ENCODE measurements at regions not wholly inside any gene's neighbourhood (a gene's known extent, or its start where the extent isn't known, plus 50 kb on each side); places are given as distances from the start of the nearest gene placed in this dataset.

- no peak for TF ChIP-seq ETV6 (CRISPR knock-in tag; IDR thresholded peaks at IDR 0.05)
- no peak for TF ChIP-seq NFYB (CRISPR knock-in tag; conservative IDR thresholded peaks at IDR 0.05; ENCODE audit: low read depth)
- TF ChIP-seq ATF3 (CRISPR knock-in tag; conservative IDR thresholded peaks at IDR 0.05) = no peak
- no peak for TF ChIP-seq ZNF512 (CRISPR knock-in tag; IDR thresholded peaks at IDR 0.05; ENCODE audit: borderline replicate concordance)
- no peak for TF ChIP-seq JAZF1 (CRISPR knock-in tag; IDR thresholded peaks at IDR 0.05)
- no peak for TF ChIP-seq STAT6 (CRISPR knock-in tag; conservative IDR thresholded peaks at IDR 0.05; ENCODE audit: low read depth)
- TF ChIP-seq JUN (CRISPR knock-in tag; IDR thresholded peaks at IDR 0.05) = no peak
- TF ChIP-seq ZBTB21 (CRISPR knock-in tag; IDR thresholded peaks at IDR 0.05; ENCODE audit: borderline replicate concordance) = no peak
- no peak for TF ChIP-seq ZNF121 (CRISPR knock-in tag; IDR thresholded peaks at IDR 0.05)
- TF ChIP-seq USF1 (CRISPR knock-in tag; IDR thresholded peaks at IDR 0.05) = no peak
- TF ChIP-seq NFE2L1 (CRISPR knock-in tag; IDR thresholded peaks at IDR 0.05) = no peak
- H3K27ac Mint-ChIP-seq = no peak overlapping the region
- no peak for DNase-seq (ENCODE audit: low spot score)
- H3K4me3 Mint-ChIP-seq = no peak overlapping the region
- no peak for ATAC-seq
- H3K9me3 Mint-ChIP-seq = no peaks in the 10 kb centered on the region
- no peaks in the 10 kb centered on the region for H3K36me3 Mint-ChIP-seq
- peaks cover 3% of the 10 kb centered on the region for H3K4me1 Mint-ChIP-seq
- peaks cover 9% of the 10 kb centered on the region; the same call in 1 of the 2 replicates for H3K27me3 Mint-ChIP-seq (ENCODE audit: low read depth)
- CTCF ChIA-PET = interaction anchor here (3.0 kb wide), 1 partner anchor 7 kb away, joined by 15 read pairs; no protein-coding TSS in a partner anchor
- POLR2A ChIA-PET = no interaction called here
Observed at GRCh38 chr11:76729214-76729613, 53.9 kb upstream of the TSKU start.

GRCh38 chr11:76730887-76731565, 52.1 kb upstream of the TSKU start:
- peaks cover 11% of the 10 kb centered on the region; the same call in 1 of the 2 replicates for H3K27me3 Mint-ChIP-seq (ENCODE audit: low read depth)
- ATAC-seq (no peak), DNase-seq (ENCODE audit: low spot score) (no peak)
- no peaks in the 10 kb centered on the region for H3K9me3 Mint-ChIP-seq
- CTCF ChIA-PET = interaction anchor here (0.5 to 7.2 kb wide), 6 partner anchors 9 to 312 kb away, joined by 3 to 135 read pairs (median 8); no protein-coding TSS in a partner anchor
- H3K27ac Mint-ChIP-seq = no peak overlapping the region
- H3K4me3 Mint-ChIP-seq = no peak overlapping the region
- POLR2A ChIA-PET = no interaction called here
- TF ChIP-seq MLX (CRISPR knock-in tag; IDR thresholded peaks at IDR 0.05) (no peak), ZSCAN18 (CRISPR knock-in tag; IDR thresholded peaks at IDR 0.05) (no peak), FOXP1 (CRISPR knock-in tag; IDR thresholded peaks at IDR 0.05; ENCODE audit: borderline replicate concordance) (no peak), ERG (CRISPR knock-in tag; IDR thresholded peaks at IDR 0.05) (no peak), ZNF423 (CRISPR knock-in tag; IDR thresholded peaks at IDR 0.05) (no peak), OVOL2 (CRISPR knock-in tag; IDR thresholded peaks at IDR 0.05; ENCODE audit: borderline replicate concordance) (no peak), CREB1 (CRISPR knock-in tag; IDR thresholded peaks at IDR 0.05) (no peak), ZMAT4 (CRISPR knock-in tag; IDR thresholded peaks at IDR 0.05) (no peak), HMGA2 (CRISPR knock-in tag; IDR thresholded peaks at IDR 0.05) (no peak), TCF7 (CRISPR knock-in tag; IDR thresholded peaks at IDR 0.05; ENCODE audit: low read depth) (no peak)
- no peaks in the 10 kb centered on the region for H3K36me3 Mint-ChIP-seq
- H3K4me1 Mint-ChIP-seq = peaks cover 21% of the 10 kb centered on the region

Data from WTC11 (cell line).